H1 (cell line): ENCODE measurements at regions not wholly inside any gene's neighbourhood (a gene's known extent, or its start where the extent isn't known, plus 50 kb on each side); places are given as distances from the start of the nearest gene placed in this dataset.

Experiments used
- CTCF ChIA-PET: fragments of 300-600 bp; sonication (Branson Sonifier 250); formaldehyde crosslinking; loops from one replicate; lab custom pipeline; 2021; ENCODE audit not compliant: partially characterized antibody; lab: Charles Lee
- POLR2A ChIA-PET: fragments of 300-600 bp; sonication (Branson Sonifier 250); formaldehyde crosslinking; loops from one replicate; lab custom pipeline; 2021; ENCODE audit warnings: inconsistent platforms; ENCODE audit not compliant: partially characterized antibody; lab: Charles Lee
- DNase-seq, 2 experiments: peaks; one replicate each; pipeline versions ENCODE4 v3.0.0 to v3.0.0-alpha.2; 2010 to 2022; ENCODE audit warnings: low spot score in 2 of 2, low read depth in 1 of 2, mixed read lengths in 1 of 2
- FAIRE-seq: peaks from 2 replicates; lab custom pipeline; 2011; peaks lifted over from hg19 to GRCh38; lab: Jason Lieb, UNC
- H2AFZ ChIP-seq: 2 replicates; pipeline ENCODE4 v1.8.1; 2012; ENCODE audit warnings: low read length, inconsistent platforms
- H2AK5ac ChIP-seq: 2 replicates; pipeline ENCODE4 v1.6.1; 2013; ENCODE audit warnings: low read depth, low read length
- H2BK120ac ChIP-seq: replicated peaks from 2 replicates; pipeline ENCODE3; 2013; ENCODE audit warnings: low read depth, low read length, inconsistent platforms
- H2BK12ac ChIP-seq: 2 replicates; pipeline ENCODE4 v1.6.1; 2013; ENCODE audit warnings: low read depth, low read length
- H2BK15ac ChIP-seq: 2 replicates; pipeline ENCODE4 v1.6.1; 2013; ENCODE audit warnings: low read length
- H2BK20ac ChIP-seq: 2 replicates; pipeline ENCODE4 v1.6.1; 2013; ENCODE audit warnings: low read length
- H2BK5ac ChIP-seq: 2 replicates; pipeline ENCODE4 v1.6.1; 2013; ENCODE audit warnings: low read depth, low read length
- H3K14ac ChIP-seq: 2 replicates; pipeline ENCODE4 v1.6.1; 2013; ENCODE audit warnings: inconsistent platforms; ENCODE audit not compliant: insufficient read length
- H3K18ac ChIP-seq: 2 replicates; pipeline ENCODE4 v1.6.1; 2013; ENCODE audit warnings: low read length; ENCODE audit errors: extremely low read depth
- H3K23ac ChIP-seq: 2 replicates; pipeline ENCODE4 v1.6.1; 2013; ENCODE audit warnings: inconsistent platforms; ENCODE audit not compliant: insufficient read length
- H3K23me2 ChIP-seq: 2 replicates; pipeline ENCODE4 v1.6.1; 2013; ENCODE audit warnings: low read depth, low read length
- H3K27ac ChIP-seq: 2 replicates; pipeline ENCODE4 v1.6.1; 2011; ENCODE audit warnings: low read depth, low read length, inconsistent platforms
- H3K27me3 ChIP-seq, 4 experiments: replicated peaks in 1 of 4; 1 replicate in 1 of 4; 2 replicates in 3 of 4; pipeline versions ENCODE4 v1.6.1 to v1.8.1; 2011 to 2013; ENCODE audit warnings: low read length in 3 of 4, mild to moderate bottlenecking in 3 of 4, inconsistent platforms in 2 of 4, mixed read lengths in 2 of 4, moderate library complexity in 1 of 4; ENCODE audit not compliant: control insufficient read depth in 3 of 4, insufficient read depth in 3 of 4; ENCODE audit errors: extremely low read depth in 1 of 4
- H3K36me3 ChIP-seq, 4 experiments: 2 replicates each; pipeline versions ENCODE4 v1.6.1 to v1.8.1; 2011 to 2013; ENCODE audit warnings: mild to moderate bottlenecking in 4 of 4, low read length in 3 of 4, moderate library complexity in 2 of 4, control low read depth in 1 of 4, inconsistent platforms in 1 of 4; ENCODE audit not compliant: insufficient read depth in 4 of 4, control insufficient read depth in 2 of 4
- H3K4ac ChIP-seq: replicated peaks from 2 replicates; pipeline ENCODE3; 2013; ENCODE audit warnings: low read length, low read depth, mixed read lengths, inconsistent platforms; ENCODE audit not compliant: insufficient read length
- H3K4me1 ChIP-seq, 4 experiments: replicated peaks in 1 of 4; 1 replicate in 1 of 4; 2 replicates in 3 of 4; pipeline versions ENCODE4 v1.6.1 to v1.8.1; 2011 to 2013; ENCODE audit warnings: low read length in 3 of 4, inconsistent platforms in 2 of 4, mixed read lengths in 1 of 4; ENCODE audit not compliant: insufficient read depth in 4 of 4, control insufficient read depth in 3 of 4
- H3K4me2 ChIP-seq, 2 experiments: 2 replicates each; pipeline versions ENCODE4 v1.6.1 to v1.8.1; 2011 to 2013; ENCODE audit warnings: low read depth in 2 of 2, low read length in 2 of 2, control low read depth in 1 of 2, inconsistent platforms in 1 of 2, mild to moderate bottlenecking in 1 of 2; ENCODE audit not compliant: insufficient read depth in 1 of 2
- H3K4me3 ChIP-seq, 4 experiments: fragments of 200-600, 300-600 bp in 1 of 4; sonication (generic), shearing (Covaris generic), sonication (Bioruptor Twin) in 1 of 4; 2 replicates each; pipeline versions ENCODE4 v1.5.1 to v1.8.1; 2011 to 2016; ENCODE audit warnings: low read length in 4 of 4, low read depth in 3 of 4, control low read depth in 2 of 4, inconsistent platforms in 2 of 4, mild to moderate bottlenecking in 2 of 4, mixed read lengths in 1 of 4, moderate library complexity in 1 of 4; ENCODE audit not compliant: insufficient read depth in 2 of 4; ENCODE audit errors: extremely low read depth in 1 of 4
- H3K56ac ChIP-seq: replicated peaks from 2 replicates; pipeline ENCODE3; 2013; ENCODE audit warnings: low read depth, mild to moderate bottlenecking, mixed read lengths, low read length, inconsistent platforms; ENCODE audit not compliant: insufficient read length
- H3K79me1 ChIP-seq: 2 replicates; pipeline ENCODE4 v1.6.1; 2013; ENCODE audit warnings: low read depth, low read length, control low read depth
- H3K79me2 ChIP-seq, 2 experiments: 2 replicates each; pipeline versions ENCODE4 v1.6.1 to v1.8.1; 2012 to 2013; ENCODE audit warnings: low read length in 2 of 2, mild to moderate bottlenecking in 2 of 2, inconsistent platforms in 1 of 2; ENCODE audit not compliant: insufficient read depth in 2 of 2, control insufficient read depth in 1 of 2
- H3K9ac ChIP-seq, 4 experiments: replicated peaks in 1 of 4; 1 replicate in 1 of 4; 2 replicates in 3 of 4; pipeline versions ENCODE4 v1.6.1 to v1.8.1; 2011 to 2013; ENCODE audit warnings: low read depth in 3 of 4, low read length in 3 of 4, control low read depth in 2 of 4, mild to moderate bottlenecking in 2 of 4, moderate library complexity in 2 of 4, inconsistent platforms in 1 of 4; ENCODE audit errors: extremely low read depth in 1 of 4
- H3K9me3 ChIP-seq, 2 experiments: 2 replicates each; pipeline versions ENCODE4 v1.6.1 to v1.8.1; 2012 to 2013; ENCODE audit warnings: mild to moderate bottlenecking in 2 of 2, moderate library complexity in 2 of 2, control low read depth in 1 of 2, inconsistent platforms in 1 of 2, low read depth in 1 of 2, low read length in 1 of 2, mixed read lengths in 1 of 2; ENCODE audit not compliant: insufficient read depth in 2 of 2
- H4K20me1 ChIP-seq, 2 experiments: replicated peaks in 1 of 2; 2 replicates each; pipeline versions ENCODE3 to v1.8.1; 2011 to 2013; ENCODE audit warnings: inconsistent platforms in 2 of 2, low read length in 2 of 2, mild to moderate bottlenecking in 1 of 2; ENCODE audit not compliant: insufficient read depth in 2 of 2, control insufficient read depth in 1 of 2
- H4K5ac ChIP-seq: 2 replicates; pipeline ENCODE4 v1.6.1; 2013; ENCODE audit warnings: low read length, low read depth, mixed read lengths, inconsistent platforms; ENCODE audit not compliant: insufficient read length
- H4K8ac ChIP-seq: 2 replicates; pipeline ENCODE4 v1.8.0; 2013; ENCODE audit warnings: mild to moderate bottlenecking, moderate library complexity, low read length, inconsistent platforms; ENCODE audit not compliant: insufficient read depth; ENCODE audit errors: extremely low read depth
- H4K91ac ChIP-seq: replicated peaks from 2 replicates; pipeline ENCODE3; 2013; ENCODE audit warnings: low read length, mixed read lengths, inconsistent platforms; ENCODE audit not compliant: insufficient read length
- ASH2L ChIP-seq: fragments of 200-600, 300-600 bp; sonication (generic); IDR thresholded peaks from one replicate; pipeline ENCODE4 v1.7.1; 2017; ENCODE audit warnings: low read length
- CBX5 ChIP-seq: fragments of 300-800, 300-1000 bp; sonication (generic); IDR thresholded peaks from 2 replicates; pipeline ENCODE4 v1.7.1; 2016; ENCODE audit warnings: antibody characterized with exemption, low read length, low read depth
- CBX8 ChIP-seq: fragments of 300-800, 300-1000 bp; sonication (generic); IDR thresholded peaks from 2 replicates; pipeline ENCODE4 v1.7.1; 2016; ENCODE audit warnings: low read depth, low read length, borderline replicate concordance
- CTBP2 ChIP-seq: IDR thresholded peaks from 2 replicates; pipeline ENCODE4 v1.7.0; 2011; ENCODE audit warnings: borderline replicate concordance, mild to moderate bottlenecking, moderate library complexity, mixed read lengths, low read length; ENCODE audit not compliant: insufficient read depth, insufficient read length
- KDM1A ChIP-seq: fragments of 200-600, 300-600 bp; sonication (generic); IDR thresholded peaks from 2 replicates; pipeline ENCODE4 v1.7.1; 2016; ENCODE audit warnings: mild to moderate bottlenecking, low read length, borderline replicate concordance
- NRF1 ChIP-seq: IDR thresholded peaks from 2 replicates; pipeline ENCODE4 v1.6.1; 2011; ENCODE audit warnings: mild to moderate bottlenecking, low read depth, low read length, improper control_type of control experiment
- SIN3A ChIP-seq, 2 experiments: IDR thresholded peaks in 1 of 2; conservative IDR thresholded peaks in 1 of 2; 2 replicates each; pipeline ENCODE4 v1.6.1; 2011 to 2012; ENCODE audit warnings: low read length in 2 of 2, improper control_type of control experiment in 1 of 2, low read depth in 1 of 2, mild to moderate bottlenecking in 1 of 2
- SP2 ChIP-seq: IDR thresholded peaks from 2 replicates; pipeline ENCODE4 v1.6.1; 2012; ENCODE audit warnings: mild to moderate bottlenecking, low read length, inconsistent platforms
- SRF ChIP-seq: IDR thresholded peaks from 2 replicates; pipeline ENCODE4 v1.6.1; 2011; ENCODE audit warnings: mild to moderate bottlenecking, low read depth, low read length, moderate library complexity
- WGBS, 2 experiments: shearing (Covaris generic) in 1 of 2; methylation state at CpG; one replicate each; pipeline versions ENCODE4 v1.1.6 to v1.1.7; 2013 to 2015; ENCODE audit warnings: low lambda C conversion rate in 2 of 2, mixed read lengths in 2 of 2, inconsistent platforms in 1 of 2, low coverage in 1 of 2, missing lambda C conversion rate in 1 of 2; ENCODE audit not compliant: insufficient replicate concordance in 2 of 2, insufficient coverage in 1 of 2, insufficient read length in 1 of 2; ENCODE audit errors: extremely low coverage in 1 of 2, missing lambda C conversion rate in 1 of 2; 5-methylcytosine and 5-hydroxymethylcytosine counted together
- TF ChIP-seq, protein P1 (sequence below): IDR thresholded peaks from 2 replicates; pipeline ENCODE4 v1.6.1; 2012; ENCODE audit warnings: inconsistent platforms
- TF ChIP-seq, protein P2 (sequence below), 3 experiments: IDR thresholded peaks; 1 replicate in 2 of 3; 2 replicates in 1 of 3; pipeline versions ENCODE4 v1.5.1 to v1.6.1; 2011; ENCODE audit warnings: low read length in 3 of 3, mild to moderate bottlenecking in 3 of 3, inconsistent platforms in 2 of 3, low read depth in 1 of 3, moderate library complexity in 1 of 3; ENCODE audit not compliant: insufficient read depth in 1 of 3; ENCODE audit errors: control extremely low read depth in 1 of 3

GRCh38 chr5:92885950-92886349, 695.1 kb downstream of the NR2F1-AS1 start:
- Histone ChIP-seq H3K23ac (no peak overlapping the region), H4K20me1 (no peaks in the 10 kb centered on the region), H3K36me3 (no peaks in the 10 kb centered on the region; a peak in 1 of 8 replicates), H4K5ac (no peak overlapping the region), H3K4me3 (no peak overlapping the region), H4K91ac (no peak overlapping the region), H3K18ac (no peak overlapping the region), H3K27ac (no peak overlapping the region), H3K23me2 (no peaks in the 10 kb centered on the region), H3K4me2 (no peak overlapping the region), H3K56ac (no peak overlapping the region), H2BK5ac (no peak overlapping the region), H3K9ac (no peak overlapping the region), H2AFZ (no peak overlapping the region), H3K4ac (no peak overlapping the region), H2AK5ac (no peak overlapping the region), H4K8ac (no peak overlapping the region), H3K27me3 (no peaks in the 10 kb centered on the region), H2BK20ac (no peak overlapping the region), H2BK12ac (no peak overlapping the region), H2BK15ac (no peak overlapping the region), H2BK120ac (no peak overlapping the region), H3K79me2 (no peaks in the 10 kb centered on the region), H3K4me1 (peaks cover 0 to 2% (median 0%) of the 10 kb centered on the region in 4 experiments; a peak in 1 of 7 replicates), H3K9me3 (no peaks in the 10 kb centered on the region), H3K79me1 (no peaks in the 10 kb centered on the region), H3K14ac (no peak overlapping the region)
- CTCF ChIA-PET = interaction anchor here (0.5 to 2.0 kb wide), 17 partner anchors 11 to 1030 kb away, joined by 3 to 9 read pairs (median 3); no protein-coding TSS in a partner anchor
- FAIRE-seq = peak; percentile 45
- POLR2A ChIA-PET = no interaction called here
- 38% methylated on average over 4 of the region's 4 CpGs; no CpG with 5 or more reads in 1 of the 2 experiments for WGBS, 2 experiments
- peak; percentile 39 to 57 for DNase-seq
- TF ChIP-seq CBX5 = no peak
- no peak for TF ChIP-seq KDM1A
- TF ChIP-seq SP2 = no peak
- TF ChIP-seq ASH2L = no peak
- TF ChIP-seq, protein P1, sequence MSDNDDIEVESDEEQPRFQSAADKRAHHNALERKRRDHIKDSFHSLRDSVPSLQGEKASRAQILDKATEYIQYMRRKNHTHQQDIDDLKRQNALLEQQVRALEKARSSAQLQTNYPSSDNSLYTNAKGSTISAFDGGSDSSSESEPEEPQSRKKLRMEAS = no peak
- TF ChIP-seq CTBP2 = no peak
- TF ChIP-seq, protein P2, sequence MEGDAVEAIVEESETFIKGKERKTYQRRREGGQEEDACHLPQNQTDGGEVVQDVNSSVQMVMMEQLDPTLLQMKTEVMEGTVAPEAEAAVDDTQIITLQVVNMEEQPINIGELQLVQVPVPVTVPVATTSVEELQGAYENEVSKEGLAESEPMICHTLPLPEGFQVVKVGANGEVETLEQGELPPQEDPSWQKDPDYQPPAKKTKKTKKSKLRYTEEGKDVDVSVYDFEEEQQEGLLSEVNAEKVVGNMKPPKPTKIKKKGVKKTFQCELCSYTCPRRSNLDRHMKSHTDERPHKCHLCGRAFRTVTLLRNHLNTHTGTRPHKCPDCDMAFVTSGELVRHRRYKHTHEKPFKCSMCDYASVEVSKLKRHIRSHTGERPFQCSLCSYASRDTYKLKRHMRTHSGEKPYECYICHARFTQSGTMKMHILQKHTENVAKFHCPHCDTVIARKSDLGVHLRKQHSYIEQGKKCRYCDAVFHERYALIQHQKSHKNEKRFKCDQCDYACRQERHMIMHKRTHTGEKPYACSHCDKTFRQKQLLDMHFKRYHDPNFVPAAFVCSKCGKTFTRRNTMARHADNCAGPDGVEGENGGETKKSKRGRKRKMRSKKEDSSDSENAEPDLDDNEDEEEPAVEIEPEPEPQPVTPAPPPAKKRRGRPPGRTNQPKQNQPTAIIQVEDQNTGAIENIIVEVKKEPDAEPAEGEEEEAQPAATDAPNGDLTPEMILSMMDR (IDR thresholded peaks at IDR 0.05; ENCODE audit: control extremely low read depth in 1 of 3, insufficient read depth in 1 of 3, low read depth in 1 of 3, low read length in 3 of 3) = peak; percentile 74 to 81 (median 74)
- no peak for TF ChIP-seq SRF
- no peak for TF ChIP-seq CBX8
- TF ChIP-seq SIN3A (conservative IDR thresholded peaks at IDR 0.05 in 1 of 2, IDR thresholded peaks at IDR 0.05 in 1 of 2; ENCODE audit: low read depth in 1 of 2, low read length in 2 of 2) = no peak
- no peak for TF ChIP-seq NRF1
